Upper lobe of left lung (tissue), 6 donors: ENCODE measurements at regions not wholly inside any gene's neighbourhood (a gene's known extent, or its start where the extent isn't known, plus 50 kb on each side); places are given as distances from the start of the nearest gene placed in this dataset.
A peak's percentile ranks its signal among the peaks of the same experiment; 100 is the strongest.
"Not testable (repeated sequence)": the region's sequence is repeated elsewhere in the genome, so short reads cannot be mapped to it uniquely, and the experiment has no call there.

Source experiments
- ATAC-seq, 2 donors: fragments of 200-7000 bp; cut with Tn5 transposase; one replicate each; pipeline ENCODE4 v1.9.1; 2022; ENCODE audit warnings: mild to moderate bottlenecking in 2 of 2, moderate library complexity in 2 of 2; ENCODE audit not compliant: low FRiP score in 2 of 2
- DNase-seq, 2 donors: peaks; one replicate each; pipeline ENCODE4 v3.0.0-alpha.2; 2019 to 2020
- H3K27ac ChIP-seq, 4 donors: fragments of 200-600 bp; sonication (generic); one replicate each; pipeline ENCODE4 v1.5.1; 2016 to 2019
- H3K27me3 ChIP-seq, 4 donors: fragments of 200-600 bp; sonication (generic); one replicate each; pipeline ENCODE4 v1.5.1; 2017 to 2019
- H3K36me3 ChIP-seq, 4 donors: fragments of 200-600 bp; sonication (generic); one replicate each; pipeline ENCODE4 v1.5.1; 2016 to 2019
- H3K4me1 ChIP-seq, 4 donors: fragments of 200-600 bp; sonication (generic); one replicate each; pipeline ENCODE4 v1.5.1; 2018 to 2019
- H3K4me3 ChIP-seq, 4 donors: fragments of 200-600 bp; sonication (generic); one replicate each; pipeline ENCODE4 v1.5.1; 2017 to 2019; ENCODE audit warnings: mild to moderate bottlenecking in 2 of 4, moderate library complexity in 1 of 4
- H3K9me3 ChIP-seq, 4 donors: fragments of 200-600 bp; sonication (generic); one replicate each; pipeline ENCODE4 v1.5.1; 2018 to 2019
- EP300 ChIP-seq, 4 donors: sonication (generic); formaldehyde crosslinking; IDR thresholded peaks; one replicate each; pipeline ENCODE4 v1.5.1; 2017; ENCODE audit warnings: antibody characterized with exemption in 4 of 4, control low read depth in 2 of 4
- POLR2A ChIP-seq, 4 donors: fragments of 450-650 bp; IDR thresholded peaks; one replicate each; pipeline ENCODE4 v1.5.1; 2016 to 2017; ENCODE audit warnings: antibody characterized with exemption in 4 of 4, mild to moderate bottlenecking in 2 of 4
- POLR2AphosphoS5 ChIP-seq, 2 donors: sonication (generic); formaldehyde crosslinking; IDR thresholded peaks; one replicate each; pipeline ENCODE4 v1.5.1; 2017; ENCODE audit warnings: antibody characterized with exemption in 2 of 2
- WGBS, 2 donors: methylation state at CpG; one replicate each; pipeline ENCODE4 v1.1.5; 2017 to 2018; 5-methylcytosine and 5-hydroxymethylcytosine counted together
- TF ChIP-seq, protein P1 (sequence below), 6 experiments: fragments of 450-650 bp in 4 of 6; fragments of 200-600 bp in 2 of 6; sonication (generic) in 2 of 6; IDR thresholded peaks; one replicate each; pipeline ENCODE4 v1.5.1; 2016 to 2019; ENCODE audit warnings: antibody characterized with exemption in 6 of 6
- donor health status: DM: no; HTN: no; CAD: no; lungs with moderate emphysema.
- donor health status: DM: no; HTN: yes; CAD: no; lungs with severe emphysema.

DNA sequence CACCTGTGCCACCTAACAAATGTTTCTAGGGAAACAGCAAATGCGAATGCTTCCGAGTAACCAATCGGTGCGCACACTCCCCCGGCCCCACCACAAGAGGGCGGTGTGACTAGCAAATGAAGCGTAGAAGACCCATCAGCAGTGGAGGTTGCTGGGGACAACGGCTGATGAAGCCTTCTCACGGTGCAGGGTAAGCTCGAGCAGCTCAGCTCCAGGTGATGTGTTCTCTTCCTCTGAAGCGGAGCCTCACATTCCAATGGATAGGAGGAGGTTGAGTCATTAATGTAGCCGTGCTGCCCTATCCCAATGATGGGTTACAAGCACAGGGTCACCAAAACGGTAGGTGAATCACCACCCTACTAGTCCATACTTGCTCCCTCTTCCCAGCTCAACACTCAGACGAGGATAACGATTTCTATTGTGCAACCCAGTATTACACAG, 127.6 kb upstream of the TWIST2 start:
- no peak overlapping the region for H3K27ac ChIP-seq
- H3K4me1 ChIP-seq: peaks cover 0 to 4% (median 0%) of the 10 kb centered on the region in 4 donors
- ATAC-seq: peak; percentile 62 to 85
- no peak overlapping the region for H3K4me3 ChIP-seq
- no peaks in the 10 kb centered on the region for H3K27me3 ChIP-seq
- no peaks in the 10 kb centered on the region for H3K9me3 ChIP-seq
- H3K36me3 ChIP-seq: no peaks in the 10 kb centered on the region
- TF ChIP-seq EP300 (IDR thresholded peaks at IDR 0.05) (no peak), POLR2A (IDR thresholded peaks at IDR 0.05) (no peak), POLR2AphosphoS5 (IDR thresholded peaks at IDR 0.05) (no peak)
- TF ChIP-seq, protein P1, sequence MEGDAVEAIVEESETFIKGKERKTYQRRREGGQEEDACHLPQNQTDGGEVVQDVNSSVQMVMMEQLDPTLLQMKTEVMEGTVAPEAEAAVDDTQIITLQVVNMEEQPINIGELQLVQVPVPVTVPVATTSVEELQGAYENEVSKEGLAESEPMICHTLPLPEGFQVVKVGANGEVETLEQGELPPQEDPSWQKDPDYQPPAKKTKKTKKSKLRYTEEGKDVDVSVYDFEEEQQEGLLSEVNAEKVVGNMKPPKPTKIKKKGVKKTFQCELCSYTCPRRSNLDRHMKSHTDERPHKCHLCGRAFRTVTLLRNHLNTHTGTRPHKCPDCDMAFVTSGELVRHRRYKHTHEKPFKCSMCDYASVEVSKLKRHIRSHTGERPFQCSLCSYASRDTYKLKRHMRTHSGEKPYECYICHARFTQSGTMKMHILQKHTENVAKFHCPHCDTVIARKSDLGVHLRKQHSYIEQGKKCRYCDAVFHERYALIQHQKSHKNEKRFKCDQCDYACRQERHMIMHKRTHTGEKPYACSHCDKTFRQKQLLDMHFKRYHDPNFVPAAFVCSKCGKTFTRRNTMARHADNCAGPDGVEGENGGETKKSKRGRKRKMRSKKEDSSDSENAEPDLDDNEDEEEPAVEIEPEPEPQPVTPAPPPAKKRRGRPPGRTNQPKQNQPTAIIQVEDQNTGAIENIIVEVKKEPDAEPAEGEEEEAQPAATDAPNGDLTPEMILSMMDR (IDR thresholded peaks at IDR 0.05): peak; percentile 41 to 68 (median 56)
- WGBS, 2 donors: 35 to 38% methylated on average over 15 of the region's 15 CpGs
- DNase-seq: peak; percentile 48 to 85

DNA sequence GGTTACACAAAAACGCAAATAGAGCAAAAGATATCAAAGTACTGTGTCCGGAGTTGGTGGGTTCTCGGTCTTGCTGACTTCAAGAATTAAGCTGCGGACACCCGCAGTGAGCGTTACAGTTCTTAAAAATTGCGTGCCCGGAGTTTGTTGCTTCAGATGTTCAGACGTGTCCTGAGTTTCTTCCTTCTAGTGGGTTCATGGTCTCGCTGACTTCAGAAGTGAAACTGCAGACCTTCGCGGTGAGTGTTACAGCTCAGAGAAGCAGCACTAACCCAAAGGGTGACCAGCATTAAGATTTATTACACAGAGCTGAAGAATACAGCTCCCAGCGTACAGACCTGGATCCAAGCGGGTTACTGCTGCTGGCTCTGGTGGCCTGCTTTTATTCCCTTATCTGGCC, 125.7 kb upstream of the TWIST2 start:
- 90 to 95% methylated on average over 12 to 14 of the region's 14 CpGs for WGBS, 2 donors
- no peak for DNase-seq
- no peak overlapping the region for H3K27ac ChIP-seq
- H3K9me3 ChIP-seq: no peaks in the 10 kb centered on the region
- H3K4me1 ChIP-seq: peaks cover 0 to 4% (median 0%) of the 10 kb centered on the region in 4 donors
- TF ChIP-seq POLR2A (IDR thresholded peaks at IDR 0.05) (no peak), EP300 (IDR thresholded peaks at IDR 0.05) (no peak), POLR2AphosphoS5 (IDR thresholded peaks at IDR 0.05) (no peak)
- TF ChIP-seq, protein P1 (IDR thresholded peaks at IDR 0.05): no peak
- H3K36me3 ChIP-seq: no peaks in the 10 kb centered on the region
- ATAC-seq: no peak
- H3K27me3 ChIP-seq: no peaks in the 10 kb centered on the region
- no peak overlapping the region for H3K4me3 ChIP-seq

DNA sequence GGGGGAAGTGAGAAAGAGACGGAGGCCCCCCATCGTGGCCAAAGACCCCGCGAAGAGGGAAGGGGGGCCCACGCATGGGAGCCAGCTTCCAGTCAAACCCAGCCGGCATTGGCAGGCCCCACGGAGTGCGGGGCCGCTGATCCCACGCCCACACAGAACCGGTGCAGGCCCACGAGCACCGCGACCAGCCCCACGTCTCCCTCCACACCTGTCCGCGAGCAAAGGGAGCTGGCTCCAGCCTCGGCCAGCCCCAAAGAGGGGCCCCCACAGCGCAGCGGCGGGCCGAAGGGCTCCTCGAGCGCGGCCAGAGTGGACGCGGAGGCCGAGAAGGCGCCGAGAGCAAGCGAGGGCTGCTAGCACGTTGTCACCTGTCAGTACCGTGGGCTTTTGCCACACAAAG, 125.0 kb upstream of the TWIST2 start:
- no peaks in the 10 kb centered on the region for H3K9me3 ChIP-seq
- H3K27ac ChIP-seq: no peak overlapping the region
- ATAC-seq (no peak), DNase-seq (peak in 1 of 2 donors; percentile 65)
- peaks cover 0 to 4% (median 0%) of the 10 kb centered on the region in 4 donors for H3K4me1 ChIP-seq
- no peaks in the 10 kb centered on the region for H3K27me3 ChIP-seq
- no peak overlapping the region for H3K4me3 ChIP-seq
- TF ChIP-seq, protein P1 (IDR thresholded peaks at IDR 0.05): no peak
- TF ChIP-seq EP300 (IDR thresholded peaks at IDR 0.05) (no peak), POLR2AphosphoS5 (IDR thresholded peaks at IDR 0.05) (no peak), POLR2A (IDR thresholded peaks at IDR 0.05) (no peak)
- H3K36me3 ChIP-seq: no peaks in the 10 kb centered on the region
- 93 to 97% methylated on average over 18 to 32 of the region's 33 CpGs for WGBS, 2 donors

DNA sequence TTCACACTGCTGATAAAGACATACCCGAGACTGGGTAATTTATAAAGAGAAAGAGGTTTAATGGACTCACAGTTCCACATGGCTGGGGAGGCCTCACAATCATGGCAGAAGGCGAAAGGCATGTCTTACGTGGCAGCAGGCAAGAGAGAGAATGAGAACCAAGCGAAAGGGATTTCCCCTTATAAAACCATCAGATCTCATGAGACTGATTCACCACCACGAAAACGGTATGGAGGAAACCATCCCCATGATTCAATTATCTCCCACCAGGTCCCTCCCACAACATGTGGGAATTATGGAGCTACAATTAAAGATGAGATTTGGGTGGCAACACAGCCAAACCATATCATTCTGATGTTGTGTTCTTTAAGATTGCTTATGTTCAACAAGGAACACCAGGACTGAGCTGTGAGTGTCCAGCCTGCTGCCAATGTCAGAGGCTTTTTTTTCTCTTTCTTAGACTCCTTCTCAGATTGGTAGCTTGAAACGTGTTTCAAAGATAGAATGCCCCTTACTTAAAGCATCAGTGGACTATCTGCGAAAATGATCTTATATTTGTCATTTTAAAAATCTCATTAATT, 124.1 kb upstream of the TWIST2 start:
- H3K4me1 ChIP-seq, H3K27me3 ChIP-seq, H3K9me3 ChIP-seq, H3K27ac ChIP-seq, DNase-seq, H3K4me3 ChIP-seq, H3K36me3 ChIP-seq, ATAC-seq: not testable (repeated sequence)
- WGBS, 2 donors: 69 to 72% methylated on average over 8 of the region's 8 CpGs

DNA sequence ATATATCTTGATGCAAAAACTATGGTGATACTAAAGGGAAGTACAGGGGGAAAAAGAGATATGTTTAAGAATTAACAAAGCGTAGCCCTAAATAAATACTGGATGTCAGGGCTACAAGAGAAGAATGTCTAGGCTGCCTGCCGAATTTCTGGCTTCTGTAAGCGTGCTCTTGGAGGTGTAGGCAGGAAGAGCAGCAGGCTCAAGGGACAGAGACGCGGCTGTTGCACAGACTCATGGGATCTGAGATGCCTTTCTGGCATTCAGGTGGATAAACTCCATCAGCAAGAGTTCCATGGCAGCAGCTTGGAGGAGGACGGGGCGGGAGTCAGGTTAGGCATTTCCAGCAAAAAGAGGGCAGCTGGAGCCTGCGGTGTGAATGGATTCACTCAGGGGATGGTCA, 123.2 kb upstream of the TWIST2 start:
- Histone ChIP-seq H3K4me3 (no peak overlapping the region), H3K9me3 (no peaks in the 10 kb centered on the region), H3K4me1 (peaks cover 0 to 4% (median 0%) of the 10 kb centered on the region in 4 donors), H3K36me3 (no peaks in the 10 kb centered on the region), H3K27ac (no peak overlapping the region), H3K27me3 (no peaks in the 10 kb centered on the region)
- DNase-seq: no peak
- no peak for ATAC-seq
- 73 to 78% methylated on average over 8 of the region's 8 CpGs for WGBS, 2 donors
- TF ChIP-seq POLR2A (IDR thresholded peaks at IDR 0.05) (no peak), EP300 (IDR thresholded peaks at IDR 0.05) (no peak), POLR2AphosphoS5 (IDR thresholded peaks at IDR 0.05) (no peak)
- TF ChIP-seq, protein P1 (IDR thresholded peaks at IDR 0.05): no peak
